ENCODE measurements at regions not wholly inside any gene's neighbourhood (a gene's known extent, or its start where the extent isn't known, plus 50 kb on each side); places are given as distances from the start of the nearest gene placed in this dataset.
"Not testable (repeated sequence)": the region's sequence is repeated elsewhere in the genome, so short reads cannot be mapped to it uniquely, and the experiment has no call there.

- Mint-ChIP-seq H3K4me3 (no peak overlapping the region), H3K27me3 (ENCODE audit: low read depth in 3 of 3) (peaks cover under 1 to 3% (median 2%) of the 10 kb centered on the region in 3 donors), H3K27ac (no peak overlapping the region)
Measured at GRCh38 chr13:44679597-44679996, 103.5 kb upstream of the TSC22D1 start.

GRCh38 chr13:44678197-44678596 is 102.1 kb upstream of the TSC22D1 start:
- no peak overlapping the region for H3K27ac Mint-ChIP-seq
- no peak for DNase-seq
- H3K4me1 Mint-ChIP-seq = no peaks in the 10 kb centered on the region
- H3K4me3 Mint-ChIP-seq = no peak overlapping the region
- H3K36me3 Mint-ChIP-seq = no peaks in the 10 kb centered on the region
- peaks cover 2 to 3% (median 3%) of the 10 kb centered on the region in 3 donors for H3K27me3 Mint-ChIP-seq (ENCODE audit: low read depth in 3 of 3)
- H3K9me3 Mint-ChIP-seq = no peaks in the 10 kb centered on the region

More at GRCh38 chr13:44679597-44679996, 103.5 kb upstream of the TSC22D1 start:
- H3K9me3 Mint-ChIP-seq = no peaks in the 10 kb centered on the region
- no peaks in the 10 kb centered on the region for H3K4me1 Mint-ChIP-seq
- no peaks in the 10 kb centered on the region for H3K36me3 Mint-ChIP-seq
- DNase-seq = no peak

GRCh38 chr13:44676534-44676933 is 100.4 kb upstream of the TSC22D1 start:
- no peak overlapping the region for H3K4me3 Mint-ChIP-seq
- no peaks in the 10 kb centered on the region for H3K4me1 Mint-ChIP-seq
- H3K36me3 Mint-ChIP-seq = no peaks in the 10 kb centered on the region
- no peaks in the 10 kb centered on the region for H3K9me3 Mint-ChIP-seq
- no peak for DNase-seq
- H3K27me3 Mint-ChIP-seq (ENCODE audit: low read depth in 3 of 3) = peaks cover 2 to 3% (median 3%) of the 10 kb centered on the region in 3 donors
- H3K27ac Mint-ChIP-seq = no peak overlapping the region

GRCh38 chr13:44669534-44669933 is 93.4 kb upstream of the TSC22D1 start:
- Mint-ChIP-seq H3K4me1 (no peaks in the 10 kb centered on the region), H3K9me3 (no peaks in the 10 kb centered on the region), H3K36me3 (no peaks in the 10 kb centered on the region), H3K27me3 (ENCODE audit: low read depth in 3 of 3) (peaks cover 0 to 2% (median 1%) of the 10 kb centered on the region in 3 donors), H3K27ac (no peak overlapping the region), H3K4me3 (no peak overlapping the region)
- DNase-seq = no peak

GRCh38 chr13:44668688-44669087 is 92.6 kb upstream of the TSC22D1 start:
- no peak for DNase-seq
- Mint-ChIP-seq H3K4me3 (no peak overlapping the region), H3K27ac (no peak overlapping the region), H3K9me3 (no peaks in the 10 kb centered on the region), H3K36me3 (no peaks in the 10 kb centered on the region), H3K4me1 (no peaks in the 10 kb centered on the region), H3K27me3 (ENCODE audit: low read depth in 3 of 3) (peaks cover 0 to 1% (median 0%) of the 10 kb centered on the region in 3 donors)

- no peaks in the 10 kb centered on the region for H3K36me3 Mint-ChIP-seq
- no peak for DNase-seq
- H3K9me3 Mint-ChIP-seq = no peaks in the 10 kb centered on the region
- no peak overlapping the region for H3K4me3 Mint-ChIP-seq
- no peaks in the 10 kb centered on the region for H3K4me1 Mint-ChIP-seq
- no peak overlapping the region for H3K27ac Mint-ChIP-seq
- peaks cover 0 to 1% (median 0%) of the 10 kb centered on the region in 3 donors for H3K27me3 Mint-ChIP-seq (ENCODE audit: low read depth in 3 of 3)
Measured at GRCh38 chr13:44667943-44668342, 91.8 kb upstream of the TSC22D1 start.

- H3K27ac Mint-ChIP-seq; H3K4me1 Mint-ChIP-seq; H3K4me3 Mint-ChIP-seq; H3K27me3 Mint-ChIP-seq (ENCODE audit: low read depth in 3 of 3); H3K9me3 Mint-ChIP-seq; H3K36me3 Mint-ChIP-seq; DNase-seq: not testable (repeated sequence)
Measured at GRCh38 chr13:44666538-44666937, 90.4 kb upstream of the TSC22D1 start.

GRCh38 chr13:44664308-44664707 is 88.2 kb upstream of the TSC22D1 start:
- Mint-ChIP-seq H3K27me3 (ENCODE audit: low read depth in 3 of 3) (peaks cover 1 to 4% (median 3%) of the 10 kb centered on the region in 3 donors), H3K36me3 (no peaks in the 10 kb centered on the region), H3K27ac (no peak overlapping the region), H3K4me1 (no peaks in the 10 kb centered on the region), H3K4me3 (no peak overlapping the region), H3K9me3 (no peaks in the 10 kb centered on the region)
- no peak for DNase-seq

GRCh38 chr13:44662515-44662914 is 86.4 kb upstream of the TSC22D1 start:
- peaks cover 1 to 4% (median 3%) of the 10 kb centered on the region in 3 donors for H3K27me3 Mint-ChIP-seq (ENCODE audit: low read depth in 3 of 3)
- no peaks in the 10 kb centered on the region for H3K4me1 Mint-ChIP-seq
- H3K4me3 Mint-ChIP-seq = no peak overlapping the region
- no peaks in the 10 kb centered on the region for H3K36me3 Mint-ChIP-seq
- no peak for DNase-seq
- no peaks in the 10 kb centered on the region for H3K9me3 Mint-ChIP-seq
- no peak overlapping the region for H3K27ac Mint-ChIP-seq

GRCh38 chr13:44661936-44662335 is 85.8 kb upstream of the TSC22D1 start:
- DNase-seq = no peak
- no peaks in the 10 kb centered on the region for H3K9me3 Mint-ChIP-seq
- H3K27me3 Mint-ChIP-seq (ENCODE audit: low read depth in 3 of 3) = peaks cover 1 to 4% (median 3%) of the 10 kb centered on the region in 3 donors
- no peak overlapping the region for H3K4me3 Mint-ChIP-seq
- H3K27ac Mint-ChIP-seq = no peak overlapping the region
- H3K36me3 Mint-ChIP-seq = no peaks in the 10 kb centered on the region
- no peaks in the 10 kb centered on the region for H3K4me1 Mint-ChIP-seq

GRCh38 chr13:44660050-44660449 is 83.9 kb upstream of the TSC22D1 start:
- Mint-ChIP-seq H3K27ac (no peak overlapping the region), H3K9me3 (no peaks in the 10 kb centered on the region), H3K4me1 (no peaks in the 10 kb centered on the region), H3K36me3 (no peaks in the 10 kb centered on the region), H3K4me3 (no peak overlapping the region), H3K27me3 (ENCODE audit: low read depth in 3 of 3) (peaks cover 1 to 9% (median 3%) of the 10 kb centered on the region in 3 donors)
- DNase-seq = no peak

- DNase-seq = no peak
- H3K4me3 Mint-ChIP-seq = no peak overlapping the region
- H3K36me3 Mint-ChIP-seq = no peaks in the 10 kb centered on the region
- H3K27me3 Mint-ChIP-seq (ENCODE audit: low read depth in 3 of 3) = peaks cover 0 to 10% (median 5%) of the 10 kb centered on the region in 3 donors
- H3K4me1 Mint-ChIP-seq = peaks cover 3 to 19% of the 10 kb centered on the region in 2 donors
- no peaks in the 10 kb centered on the region for H3K9me3 Mint-ChIP-seq
- H3K27ac Mint-ChIP-seq = no peak overlapping the region
Measured at GRCh38 chr13:44652962-44653660, 77.0 kb upstream of the TSC22D1 start.

- Mint-ChIP-seq H3K27ac (no peak overlapping the region), H3K36me3 (no peaks in the 10 kb centered on the region), H3K4me3 (no peak overlapping the region), H3K27me3 (ENCODE audit: low read depth in 3 of 3) (peaks cover 0 to 10% (median 5%) of the 10 kb centered on the region in 3 donors), H3K9me3 (no peaks in the 10 kb centered on the region), H3K4me1 (peaks cover 3 to 19% of the 10 kb centered on the region in 2 donors)
- no peak for DNase-seq
Measured at GRCh38 chr13:44652168-44652567, 76.0 kb upstream of the TSC22D1 start.

- Mint-ChIP-seq H3K27ac (no peak overlapping the region), H3K4me3 (no peak overlapping the region), H3K9me3 (no peaks in the 10 kb centered on the region)
Measured at GRCh38 chr13:44651724-44652123, 75.6 kb upstream of the TSC22D1 start.

GRCh38 chr13:44651209-44651608 is 75.1 kb upstream of the TSC22D1 start:
- no peak overlapping the region for H3K27ac Mint-ChIP-seq
- no peaks in the 10 kb centered on the region for H3K36me3 Mint-ChIP-seq

More at GRCh38 chr13:44651724-44652123, 75.6 kb upstream of the TSC22D1 start:
- Mint-ChIP-seq H3K4me1 (peaks cover 3 to 19% of the 10 kb centered on the region in 2 donors), H3K27me3 (ENCODE audit: low read depth in 3 of 3) (peaks cover 0 to 12% (median 5%) of the 10 kb centered on the region in 3 donors), H3K36me3 (no peaks in the 10 kb centered on the region)
- DNase-seq = no peak

More at GRCh38 chr13:44651209-44651608, 75.1 kb upstream of the TSC22D1 start:
- Mint-ChIP-seq H3K4me1 (peaks cover 3 to 19% of the 10 kb centered on the region in 2 donors), H3K4me3 (no peak overlapping the region), H3K27me3 (ENCODE audit: low read depth in 3 of 3) (peaks cover 0 to 14% (median 5%) of the 10 kb centered on the region in 3 donors), H3K9me3 (no peaks in the 10 kb centered on the region)
- DNase-seq = no peak

All from immature natural killer cell (primary cell).